ENCODE measurements at regions not wholly inside any gene's neighbourhood (a gene's known extent, or its start where the extent isn't known, plus 50 kb on each side); places are given as distances from the start of the nearest gene placed in this dataset.

GRCh38 chr11:8828046-8828445 is 82.9 kb upstream of the AKIP1 start:
- TF ChIP-seq CTCF (IDR thresholded peaks at IDR 0.05; ENCODE audit: poor library complexity), result no peak
- no peak for TF ChIP-seq EZH2 (IDR thresholded peaks at IDR 0.05; ENCODE audit: borderline replicate concordance)
- TF ChIP-seq EZH2phosphoT487 (IDR thresholded peaks at IDR 0.05; ENCODE audit: low read depth, severe bottlenecking, unreplicated experiment), result no peak

Data from hepatocyte (in vitro differentiated cells).